H54 (cell line): ENCODE measurements at regions not wholly inside any gene's neighbourhood (a gene's known extent, or its start where the extent isn't known, plus 50 kb on each side); places are given as distances from the start of the nearest gene placed in this dataset.
A peak's percentile ranks its signal among the peaks of the same experiment; 100 is the strongest.

Source experiments
- DNase-seq: peaks from one replicate; pipeline ENCODE4 v3.0.0; 2011; ENCODE audit warnings: low spot score, mixed read lengths; ENCODE audit not compliant: insufficient read length
- FAIRE-seq: peaks from 3 replicates; lab custom pipeline; 2011; peaks lifted over from hg19 to GRCh38; lab: Jason Lieb, UNC
- POLR2A ChIP-seq: IDR thresholded peaks from 2 replicates; pipeline ENCODE4 v1.6.1; 2011; ENCODE audit warnings: low read depth, mild to moderate bottlenecking, low read length

DNA sequence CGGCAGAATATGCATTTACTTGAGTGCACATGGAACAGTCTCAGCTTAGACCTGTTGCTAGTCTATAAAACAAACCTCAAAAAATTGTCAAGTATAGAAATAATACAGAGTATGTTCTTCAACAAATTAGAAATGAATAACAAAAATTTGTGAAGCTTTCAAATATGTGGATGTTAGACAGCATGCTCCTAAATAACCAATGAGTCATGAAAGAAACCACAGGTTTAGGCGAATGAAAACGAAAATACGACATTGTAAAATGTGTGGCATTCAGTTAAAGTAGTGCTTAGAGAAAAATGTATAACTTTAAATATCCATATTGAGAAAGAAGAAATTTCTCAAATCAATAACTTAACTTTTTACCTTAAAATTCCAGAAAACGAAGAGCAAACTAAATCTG, 760.0 kb upstream of the SORCS1 start:
- DNase-seq (no peak), FAIRE-seq (no peak)
- no peak for TF ChIP-seq POLR2A

DNA sequence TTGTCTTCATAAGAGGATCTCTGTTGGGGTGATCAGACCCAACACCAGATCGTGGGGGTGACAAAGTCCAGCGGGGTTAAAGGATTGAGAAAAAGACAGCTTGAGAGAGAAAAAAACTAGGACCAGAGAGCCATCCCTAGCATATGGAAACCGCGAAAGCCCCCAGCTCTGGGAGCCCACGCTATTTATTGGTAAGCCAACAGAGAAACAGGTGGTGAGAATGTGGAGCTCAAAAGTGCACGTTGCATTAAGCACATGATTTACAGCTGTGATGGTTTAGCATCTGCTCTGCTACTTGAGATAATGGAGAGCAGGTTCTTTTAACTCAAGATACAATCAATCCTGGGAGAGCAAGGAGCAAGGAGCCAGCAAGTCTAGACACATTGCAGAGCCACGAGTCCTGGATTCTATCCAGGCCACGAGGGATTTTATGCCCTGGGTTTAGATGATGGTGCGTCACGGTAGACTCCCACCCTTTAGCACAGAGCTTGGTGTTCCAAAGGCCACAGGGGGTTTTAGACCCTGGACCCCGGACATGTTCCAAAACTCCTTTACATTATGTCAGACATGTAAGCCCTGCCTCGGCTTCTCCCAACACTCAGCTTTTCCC, 755.2 kb upstream of the SORCS1 start:
- FAIRE-seq, result no peak
- no peak for TF ChIP-seq POLR2A
- no peak for DNase-seq

DNA sequence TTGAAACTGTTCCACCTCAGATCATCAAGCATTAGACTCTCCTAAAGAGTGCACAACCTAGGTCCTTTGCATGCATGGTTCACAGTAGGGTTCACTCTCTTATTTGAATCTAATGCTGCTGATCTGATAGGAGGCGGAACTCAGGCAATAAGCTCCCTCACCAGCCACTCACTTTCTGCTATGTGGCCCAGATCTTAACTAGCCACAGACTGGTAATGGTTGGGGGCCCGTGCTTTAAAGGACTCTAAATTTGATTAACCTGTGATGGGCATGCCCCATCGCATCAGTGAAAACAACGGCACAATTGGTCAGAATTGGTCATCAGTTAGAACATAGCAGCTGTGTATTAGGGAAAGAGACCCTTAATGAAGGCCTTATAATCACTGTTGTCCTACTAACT, 753.7 kb upstream of the SORCS1 start:
- DNase-seq (no peak), FAIRE-seq (no peak)
- TF ChIP-seq POLR2A, result no peak

DNA sequence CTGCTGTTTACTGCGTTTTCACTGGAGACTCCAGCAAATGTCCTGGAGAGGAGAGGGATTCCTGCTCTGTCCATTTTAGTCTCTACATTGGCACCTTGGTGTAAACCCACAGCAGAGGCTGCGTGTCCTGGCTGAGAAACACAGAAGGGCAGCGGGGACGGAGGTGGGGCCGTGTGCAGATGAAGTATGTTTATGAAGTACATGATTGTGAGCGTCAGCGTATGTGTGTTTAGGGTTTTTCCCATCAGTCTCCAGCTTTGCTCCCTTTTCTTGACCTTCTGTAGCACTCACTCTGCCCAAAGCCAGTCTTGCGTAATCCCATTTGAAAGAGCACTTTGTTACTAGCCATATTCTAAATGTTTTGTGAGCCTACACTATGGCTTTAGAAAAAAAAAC, 750.7 kb upstream of the SORCS1 start:
- DNase-seq (no peak), FAIRE-seq (no peak)
- TF ChIP-seq POLR2A, result no peak

DNA sequence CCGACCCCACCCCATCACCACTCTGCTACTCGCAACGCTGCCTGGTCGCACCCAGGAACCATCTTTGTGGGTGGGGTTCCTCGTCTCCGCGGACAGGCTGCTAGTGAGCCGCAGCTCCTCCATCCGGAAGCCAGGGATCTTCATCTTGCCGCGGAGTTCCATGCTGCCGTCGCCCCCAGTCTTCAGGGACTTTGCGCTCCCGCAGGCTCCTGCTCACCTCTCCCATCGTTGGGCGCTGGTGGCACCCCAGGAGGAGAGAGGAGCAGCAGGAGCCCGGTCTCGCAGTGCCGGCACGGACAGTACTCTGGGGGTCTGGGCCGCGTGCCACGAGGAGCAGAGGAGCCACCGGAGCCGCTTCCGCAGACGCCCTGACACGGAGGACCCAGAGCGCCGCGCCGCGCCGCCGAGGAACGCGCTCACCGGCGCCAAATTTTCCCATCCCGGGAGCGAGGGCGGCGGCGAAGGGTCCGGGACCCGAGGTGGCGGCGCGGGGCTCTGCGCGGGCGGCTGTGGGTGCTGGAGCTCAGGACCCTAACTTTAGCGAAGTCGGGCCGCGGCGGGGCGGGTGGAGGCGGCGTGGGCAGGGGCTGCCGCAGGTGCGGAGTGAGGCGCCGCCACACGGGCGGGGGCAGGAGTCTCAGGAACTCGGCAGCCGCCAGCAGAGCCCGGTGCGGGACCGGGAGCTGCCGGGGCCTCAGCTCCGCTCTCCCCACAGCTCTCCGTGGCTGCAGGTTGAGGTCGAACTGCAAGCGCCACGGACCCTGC, 750.1 kb upstream of the SORCS1 start:
- FAIRE-seq, result no peak
- no peak for TF ChIP-seq POLR2A
- DNase-seq, result no peak

DNA sequence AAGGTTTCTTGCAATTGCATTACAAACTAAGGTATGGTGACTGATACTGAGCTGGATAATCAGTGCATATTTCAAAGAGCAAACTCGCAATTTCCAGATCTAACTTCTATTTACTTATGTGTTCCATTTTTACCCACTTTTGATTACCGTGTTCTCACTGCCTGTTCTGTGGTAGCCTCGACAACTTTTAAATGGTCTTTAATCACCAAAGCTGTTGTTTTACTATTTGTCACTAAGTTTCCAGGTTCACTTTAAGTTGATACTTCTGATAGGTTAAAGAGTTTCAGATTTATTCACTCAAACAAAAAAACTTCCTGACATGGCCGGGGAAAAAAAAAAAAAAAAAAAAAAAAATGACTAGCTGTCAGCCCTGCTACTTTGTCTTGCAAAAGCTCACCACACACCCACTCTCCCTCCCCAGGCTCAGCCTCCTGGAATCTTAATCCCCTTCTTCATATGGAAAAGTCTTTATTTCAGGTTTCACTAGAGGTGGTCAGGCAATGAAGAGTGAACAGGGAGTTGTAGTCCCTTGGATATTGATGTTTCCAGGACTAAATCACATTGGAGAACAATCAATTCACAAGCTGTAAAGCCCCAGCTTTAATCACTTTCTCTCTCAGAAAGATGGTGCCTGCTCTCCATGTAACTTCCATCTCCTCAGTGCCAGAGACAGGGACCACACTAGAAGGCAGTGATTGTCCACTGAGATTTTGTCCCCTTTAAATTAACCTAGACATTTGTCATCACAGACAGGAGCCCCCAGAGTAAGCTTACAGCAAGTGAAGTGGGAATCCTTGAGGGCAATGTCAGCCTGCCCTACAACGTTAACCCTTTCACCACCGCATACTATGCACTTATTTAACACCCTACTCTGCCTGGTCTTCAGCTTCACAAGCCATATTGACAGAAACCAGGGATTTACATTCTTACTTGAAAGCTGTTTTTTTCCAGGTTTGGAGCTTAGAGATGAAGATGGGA, 749.1 kb upstream of the SORCS1 start:
- no peak for DNase-seq
- TF ChIP-seq POLR2A, result no peak
- FAIRE-seq, result no peak

DNA sequence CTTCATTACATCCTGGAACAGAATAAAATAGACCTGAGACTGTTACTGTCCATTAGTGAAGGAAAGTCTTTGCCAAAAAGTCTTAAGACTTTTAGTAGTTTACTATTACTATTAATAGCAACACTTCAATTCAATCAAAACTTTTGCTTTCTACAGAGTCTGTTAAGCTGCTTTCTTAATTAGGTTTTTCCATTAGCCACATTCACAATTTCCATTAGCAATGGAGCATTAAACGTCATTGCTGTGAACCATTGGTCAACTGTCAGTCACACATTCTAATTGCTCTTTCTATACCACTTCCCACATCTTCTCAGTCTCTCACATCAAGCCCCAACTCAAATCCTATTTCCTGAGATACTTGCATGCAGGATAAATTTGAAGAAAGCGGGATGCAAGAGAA, 736.6 kb upstream of the SORCS1 start:
- TF ChIP-seq POLR2A, result no peak
- no peak for DNase-seq
- no peak for FAIRE-seq

DNA sequence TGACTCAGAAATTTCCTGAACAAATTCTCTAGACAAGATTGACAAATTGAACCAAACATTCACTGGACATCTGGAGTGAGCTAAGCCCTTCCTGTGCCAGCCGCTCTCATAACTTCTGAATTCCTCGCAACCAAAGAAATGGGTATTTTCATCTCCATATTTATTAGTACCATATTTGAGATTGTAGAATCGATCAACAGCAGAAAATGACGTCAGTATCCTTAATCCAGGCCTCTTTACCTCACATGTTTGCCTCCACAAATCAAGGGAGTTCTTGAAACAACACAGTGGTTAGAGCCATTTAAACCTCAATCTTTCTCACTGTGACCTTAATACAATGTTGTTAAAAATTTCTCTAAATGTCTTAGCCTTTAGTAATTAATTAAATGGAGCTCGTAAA, 735.6 kb upstream of the SORCS1 start:
- FAIRE-seq (no peak), DNase-seq (no peak)
- TF ChIP-seq POLR2A, result no peak

DNA sequence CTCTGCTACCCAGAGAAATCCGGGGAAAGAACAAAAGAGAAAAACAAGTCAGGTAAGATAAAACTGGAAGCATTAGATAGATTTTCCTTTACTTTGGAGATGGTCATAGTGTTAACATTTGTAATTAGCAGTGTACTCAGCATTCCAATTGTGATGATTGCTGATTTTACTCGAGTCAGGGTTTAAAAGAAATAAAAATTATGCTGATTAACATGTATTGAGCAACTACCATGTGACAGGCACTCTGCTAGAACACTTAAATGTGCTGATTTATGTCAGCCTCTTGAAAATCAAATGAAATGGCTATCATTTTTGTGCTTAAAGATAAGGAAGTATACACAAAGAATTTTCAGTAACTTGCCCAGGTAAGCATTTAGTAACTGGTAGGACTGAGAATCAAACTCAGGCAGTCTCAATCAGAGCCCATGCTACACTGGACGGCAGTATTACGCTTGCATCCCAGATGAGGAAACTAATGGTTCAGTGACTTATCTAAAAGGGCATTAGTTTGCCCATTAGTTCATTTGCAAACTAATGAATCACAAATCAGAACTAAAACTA, 735.1 kb upstream of the SORCS1 start:
- no peak for DNase-seq
- TF ChIP-seq POLR2A, result no peak
- no peak for FAIRE-seq

DNA sequence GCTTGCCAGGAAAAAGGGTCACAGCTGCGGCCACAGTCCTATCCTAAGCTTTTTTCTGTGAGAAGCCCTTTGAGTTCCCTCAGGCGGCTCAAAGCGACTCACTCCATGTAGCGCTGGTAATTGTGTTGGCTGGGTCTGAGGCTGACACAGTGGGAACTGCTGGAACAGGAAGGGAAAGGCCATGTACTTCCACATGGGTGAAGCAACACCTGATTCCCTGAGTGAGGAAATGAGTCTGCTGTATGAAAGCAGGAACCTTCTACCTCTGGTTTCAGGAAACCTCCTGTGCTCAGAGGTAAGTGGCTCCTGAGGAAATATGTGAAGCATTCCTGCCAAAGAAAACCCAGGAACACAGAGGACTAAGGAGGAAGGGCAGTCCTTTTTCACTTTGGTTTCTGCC, 734.6 kb upstream of the SORCS1 start:
- no peak for TF ChIP-seq POLR2A
- FAIRE-seq, result no peak
- DNase-seq, result no peak

DNA sequence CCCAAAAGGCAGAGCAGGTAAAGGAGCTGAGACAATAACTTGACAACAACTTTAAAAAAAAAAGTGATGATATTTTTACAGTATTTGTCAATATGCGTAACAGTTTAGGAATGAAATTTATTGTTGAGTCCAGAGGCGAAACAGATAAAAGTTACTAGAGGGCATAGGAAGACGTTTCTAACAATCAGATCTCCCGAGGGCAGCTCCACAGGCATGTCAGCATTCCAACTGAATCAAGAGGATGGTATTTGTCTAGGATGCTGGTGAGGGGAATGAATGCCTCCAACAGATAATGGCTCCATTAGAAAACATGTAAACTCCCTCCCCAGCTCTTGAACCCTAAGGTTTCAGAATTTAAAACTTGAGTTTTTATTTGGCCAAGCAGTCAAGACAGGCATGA, 733.9 kb upstream of the SORCS1 start:
- DNase-seq (no peak), FAIRE-seq (no peak)
- no peak for TF ChIP-seq POLR2A

DNA sequence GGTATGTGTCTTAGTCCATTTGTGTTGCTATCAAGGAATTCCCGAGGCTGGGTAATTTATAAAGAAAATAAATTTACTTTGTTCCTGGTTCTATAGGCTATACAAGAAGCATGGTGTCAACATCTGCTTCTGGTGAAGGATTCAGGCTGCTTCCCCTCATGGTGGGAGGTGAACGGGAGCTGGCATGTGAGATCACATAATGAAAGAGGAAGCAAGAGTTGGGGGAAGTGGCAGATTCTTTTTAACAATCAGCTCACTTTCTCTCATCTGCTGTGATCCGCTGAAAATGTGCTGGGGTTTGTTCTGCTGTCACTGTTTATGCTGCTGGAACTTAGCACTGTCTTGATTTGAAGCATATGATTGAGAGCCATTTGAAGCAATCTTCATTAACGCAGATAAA, 730.0 kb upstream of the SORCS1 start:
- TF ChIP-seq POLR2A, result no peak
- DNase-seq (no peak), FAIRE-seq (peak; percentile 83)

DNA sequence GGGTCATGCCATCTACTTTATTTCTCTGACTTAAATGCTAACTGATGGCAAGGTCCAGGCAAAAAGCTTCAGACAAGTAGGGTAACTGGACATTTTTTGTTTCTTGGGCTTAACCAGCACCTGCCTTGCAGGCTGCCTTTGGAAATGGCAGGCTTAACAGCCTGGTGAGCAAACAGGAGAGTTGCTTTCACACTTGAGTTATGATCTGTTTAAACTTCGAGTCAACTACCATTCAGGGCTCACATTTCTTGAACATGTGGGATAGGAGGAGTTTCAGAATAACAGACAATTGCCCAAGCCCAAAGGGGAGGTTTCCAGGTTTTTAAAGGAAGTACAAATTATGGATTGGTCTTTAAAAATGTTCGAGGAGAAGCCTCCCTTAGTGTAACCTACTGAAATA, 724.6 kb upstream of the SORCS1 start:
- no peak for TF ChIP-seq POLR2A
- FAIRE-seq (no peak), DNase-seq (no peak)

DNA sequence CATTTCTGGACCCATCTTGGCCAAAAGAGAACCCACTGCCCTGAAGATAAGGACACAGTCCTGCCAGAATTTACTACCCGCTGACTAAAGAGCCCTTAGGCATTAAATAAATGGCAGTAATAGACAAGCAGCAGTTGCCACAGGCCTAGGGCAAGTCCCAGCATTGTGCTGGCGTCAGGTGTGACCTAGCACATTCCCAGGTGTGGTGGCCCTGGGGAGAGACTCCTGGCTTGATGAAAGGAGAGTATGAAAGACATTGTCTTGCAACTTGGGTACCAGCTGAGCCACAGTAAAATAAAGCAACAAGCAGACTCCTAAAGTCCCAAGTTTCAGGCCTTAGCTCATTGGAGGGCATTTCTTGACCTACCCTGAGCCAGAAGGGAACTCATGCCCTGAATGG, 715.7 kb upstream of the SORCS1 start:
- TF ChIP-seq POLR2A, result no peak
- DNase-seq, result no peak
- FAIRE-seq, result no peak
